HG03558 (cell line): ENCODE measurements at regions not wholly inside any gene's neighbourhood (a gene's known extent, or its start where the extent isn't known, plus 50 kb on each side); places are given as distances from the start of the nearest gene placed in this dataset.
"Not testable (repeated sequence)": the region's sequence is repeated elsewhere in the genome, so short reads cannot be mapped to it uniquely, and the experiment has no call there.

ENCODE experiments used
- ATAC-seq: cut with Tn5 transposase; IDR thresholded peaks from one replicate; pipeline ENCODE4 v1.9.1; 2021; ENCODE audit warnings: moderate number of reproducible peaks; ENCODE audit not compliant: unreplicated experiment; ENCODE audit errors: extremely low read depth

GRCh38 chr3:110928016-110928662 is 143.5 kb upstream of the NECTIN3 start:
- no peak for ATAC-seq

- no peak for ATAC-seq
Measured at GRCh38 chr3:110929816-110930215, 141.8 kb upstream of the NECTIN3 start.

- ATAC-seq: no peak
Measured at GRCh38 chr3:110932567-110932966, 139.0 kb upstream of the NECTIN3 start.

- ATAC-seq: no peak
Measured at GRCh38 chr3:110933821-110934426, 137.7 kb upstream of the NECTIN3 start.

- ATAC-seq: no peak
Measured at GRCh38 chr3:110938629-110939028, 133.0 kb upstream of the NECTIN3 start.

GRCh38 chr3:110940055-110940454 is 131.6 kb upstream of the NECTIN3 start:
- no peak for ATAC-seq

- no peak for ATAC-seq
Measured at GRCh38 chr3:110944782-110945181, 126.8 kb upstream of the NECTIN3 start.

- no peak for ATAC-seq
Measured at GRCh38 chr3:110946810-110947209, 124.8 kb upstream of the NECTIN3 start.

- not testable (repeated sequence) for ATAC-seq
Measured at GRCh38 chr3:110949194-110949593, 122.4 kb upstream of the NECTIN3 start.

GRCh38 chr3:110955301-110955880 is 116.2 kb upstream of the NECTIN3 start:
- ATAC-seq: no peak

GRCh38 chr3:110956081-110956480 is 115.5 kb upstream of the NECTIN3 start:
- ATAC-seq: no peak

- ATAC-seq: no peak
Measured at GRCh38 chr3:110957247-110958025, 114.2 kb upstream of the NECTIN3 start.

GRCh38 chr3:110958313-110959147 is 113.1 kb upstream of the NECTIN3 start:
- no peak for ATAC-seq

- ATAC-seq: no peak
Measured at GRCh38 chr3:110965976-110966375, 105.6 kb upstream of the NECTIN3 start.

GRCh38 chr3:110966966-110967663 is 104.5 kb upstream of the NECTIN3 start:
- ATAC-seq: no peak

- ATAC-seq: no peak
Measured at GRCh38 chr3:110968076-110968475, 103.5 kb upstream of the NECTIN3 start.

- ATAC-seq: no peak
Measured at GRCh38 chr3:110969229-110970211, 102.1 kb upstream of the NECTIN3 start.

- no peak for ATAC-seq
Measured at GRCh38 chr3:110971010-110971601, 100.5 kb upstream of the NECTIN3 start.
